Effector memory CD8-positive, alpha-beta T cell (primary cell): ENCODE measurements at regions not wholly inside any gene's neighbourhood (a gene's known extent, or its start where the extent isn't known, plus 50 kb on each side); places are given as distances from the start of the nearest gene placed in this dataset.

ENCODE experiments used
- ATAC-seq: fragments of 150-1000 bp; cut with Tn5 transposase; replicated peaks from 2 replicates; pipeline ENCODE4 v1.10.0; 2021; ENCODE audit warnings: mild to moderate bottlenecking, moderate library complexity
- DNase-seq, 3 experiments: peaks; one replicate each; pipeline ENCODE4 v3.0.0; 2021
- H3K27ac Mint-ChIP-seq, 2 donors: one replicate each; pipeline ENCODE4 v1.8.0; 2022; ENCODE audit warnings: mild to moderate bottlenecking in 2 of 2, mixed read lengths in 2 of 2, moderate library complexity in 2 of 2
- H3K27me3 Mint-ChIP-seq, 2 donors: one replicate each; pipeline ENCODE4 v1.8.0; 2022; ENCODE audit warnings: mixed read lengths in 2 of 2
- H3K36me3 Mint-ChIP-seq: one replicate; pipeline ENCODE4 v1.8.0; 2022; ENCODE audit warnings: mild to moderate bottlenecking, moderate library complexity, mixed read lengths; ENCODE audit not compliant: insufficient read depth
- H3K4me1 Mint-ChIP-seq, 2 donors: one replicate each; pipeline ENCODE4 v1.8.0; 2022; ENCODE audit warnings: low read depth in 2 of 2, mixed read lengths in 2 of 2
- H3K4me3 Mint-ChIP-seq, 2 donors: one replicate each; pipeline ENCODE4 v1.8.0; 2022; ENCODE audit warnings: mild to moderate bottlenecking in 2 of 2, mixed read lengths in 2 of 2, moderate library complexity in 2 of 2
- H3K9me3 Mint-ChIP-seq, 2 donors: one replicate each; pipeline ENCODE4 v1.8.0; 2022; ENCODE audit warnings: mixed read lengths in 2 of 2

DNA sequence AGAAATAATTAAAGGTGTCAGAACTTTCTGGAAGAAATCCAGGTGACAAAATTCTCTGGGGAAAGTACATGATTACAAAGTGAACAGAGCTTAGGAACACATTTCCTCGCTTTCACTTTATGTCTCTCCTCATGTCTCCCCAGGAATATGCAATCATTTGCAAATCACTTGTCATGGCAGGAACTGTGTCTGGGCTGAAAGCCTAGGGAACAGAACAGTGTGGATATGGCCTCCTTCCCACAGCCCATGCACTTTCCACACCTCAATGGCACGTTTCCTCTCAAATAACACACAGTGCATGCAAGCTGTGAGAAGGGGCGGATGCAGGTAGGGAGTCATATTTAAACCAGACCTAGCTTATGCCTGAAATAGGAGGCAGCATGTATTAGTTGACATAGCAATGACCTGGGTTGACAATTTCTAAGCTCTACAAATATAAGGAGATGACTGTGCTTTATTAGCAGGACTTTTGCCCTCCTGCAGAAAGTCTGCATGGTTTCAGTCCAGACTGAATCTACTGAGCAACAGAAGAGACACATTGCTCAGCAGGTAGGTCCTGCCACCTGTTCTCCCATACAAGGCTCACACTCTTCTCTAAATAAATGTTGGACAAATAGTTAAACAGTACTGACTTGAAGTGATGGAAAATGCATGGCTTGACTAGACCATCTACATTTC, 236.0 kb upstream of the ELAC2 start:
- H3K36me3 Mint-ChIP-seq: no peaks in the 10 kb centered on the region
- DNase-seq (no peak), ATAC-seq (no peak)
- H3K27me3 Mint-ChIP-seq: no peaks in the 10 kb centered on the region
- no peak overlapping the region for H3K4me3 Mint-ChIP-seq
- no peaks in the 10 kb centered on the region for H3K4me1 Mint-ChIP-seq
- H3K9me3 Mint-ChIP-seq: peaks cover 0 to 2% of the 10 kb centered on the region in 2 donors
- H3K27ac Mint-ChIP-seq: no peak overlapping the region

DNA sequence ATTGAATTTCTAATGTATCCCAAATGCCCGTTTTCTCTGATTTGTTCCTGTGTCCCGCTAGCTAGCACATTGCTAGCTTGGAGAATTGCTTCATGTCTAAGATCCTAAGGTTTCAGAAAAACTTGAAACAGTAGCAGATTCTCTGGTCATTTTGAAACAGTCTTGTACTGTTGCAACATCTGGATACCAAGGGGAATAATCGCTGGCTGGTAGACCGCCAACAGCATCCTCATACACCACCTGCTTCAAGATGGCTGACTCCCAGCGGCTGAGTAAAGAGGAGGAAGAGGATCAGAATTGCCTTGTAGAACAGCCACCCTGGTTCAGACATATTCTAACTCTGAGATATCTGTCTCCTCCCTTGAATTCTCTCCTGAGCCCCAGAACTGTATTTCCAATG, 226.7 kb upstream of the ELAC2 start:
- Mint-ChIP-seq H3K9me3 (no peaks in the 10 kb centered on the region), H3K4me3 (no peak overlapping the region), H3K27me3 (peaks cover 0 to 16% of the 10 kb centered on the region in 2 donors), H3K4me1 (no peaks in the 10 kb centered on the region), H3K36me3 (no peaks in the 10 kb centered on the region), H3K27ac (no peak overlapping the region)
- no peak for DNase-seq
- ATAC-seq: no peak

DNA sequence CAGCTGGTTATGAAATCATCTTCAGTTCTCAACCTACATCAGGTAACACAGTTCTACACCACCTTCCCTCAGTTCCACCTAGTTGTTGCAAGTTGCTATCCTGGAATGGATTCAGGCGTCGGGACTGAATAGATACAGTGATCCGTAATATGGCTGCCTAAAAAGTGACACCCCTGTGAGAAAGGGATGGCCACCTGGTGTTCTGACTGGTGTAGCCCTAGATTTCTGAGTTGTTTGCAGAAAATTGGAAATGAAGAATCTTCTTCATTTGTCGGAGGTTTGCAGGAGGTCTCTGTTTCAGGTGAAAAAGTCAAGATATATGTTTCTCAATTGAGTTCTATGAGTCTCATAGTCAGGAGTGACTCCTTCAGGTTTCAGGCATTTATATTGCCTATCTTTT, 225.8 kb upstream of the ELAC2 start:
- H3K4me1 Mint-ChIP-seq: no peaks in the 10 kb centered on the region
- DNase-seq (no peak), ATAC-seq (no peak)
- no peak overlapping the region for H3K4me3 Mint-ChIP-seq
- peaks cover 0 to 16% of the 10 kb centered on the region in 2 donors for H3K27me3 Mint-ChIP-seq
- no peaks in the 10 kb centered on the region for H3K9me3 Mint-ChIP-seq
- no peak overlapping the region for H3K27ac Mint-ChIP-seq
- no peaks in the 10 kb centered on the region for H3K36me3 Mint-ChIP-seq

DNA sequence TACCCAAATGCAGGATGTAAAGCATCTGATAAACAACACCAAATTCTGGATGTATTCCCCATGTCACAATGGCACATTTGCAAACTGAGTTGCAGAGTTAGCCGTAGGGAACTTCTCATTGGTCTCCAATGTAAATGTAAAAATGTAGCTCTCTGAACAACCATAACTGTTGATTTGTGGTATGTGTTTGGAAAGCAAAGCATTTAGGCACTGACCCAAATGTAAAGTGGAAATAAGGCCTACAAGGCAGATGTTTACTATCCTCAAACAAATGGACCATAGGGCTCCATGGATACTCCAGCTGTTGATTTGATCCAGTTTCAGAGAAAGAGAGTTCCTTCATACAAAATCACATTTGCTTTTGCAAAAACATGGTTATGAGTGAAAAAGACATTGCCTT, 223.0 kb upstream of the ELAC2 start:
- no peak for ATAC-seq

DNA sequence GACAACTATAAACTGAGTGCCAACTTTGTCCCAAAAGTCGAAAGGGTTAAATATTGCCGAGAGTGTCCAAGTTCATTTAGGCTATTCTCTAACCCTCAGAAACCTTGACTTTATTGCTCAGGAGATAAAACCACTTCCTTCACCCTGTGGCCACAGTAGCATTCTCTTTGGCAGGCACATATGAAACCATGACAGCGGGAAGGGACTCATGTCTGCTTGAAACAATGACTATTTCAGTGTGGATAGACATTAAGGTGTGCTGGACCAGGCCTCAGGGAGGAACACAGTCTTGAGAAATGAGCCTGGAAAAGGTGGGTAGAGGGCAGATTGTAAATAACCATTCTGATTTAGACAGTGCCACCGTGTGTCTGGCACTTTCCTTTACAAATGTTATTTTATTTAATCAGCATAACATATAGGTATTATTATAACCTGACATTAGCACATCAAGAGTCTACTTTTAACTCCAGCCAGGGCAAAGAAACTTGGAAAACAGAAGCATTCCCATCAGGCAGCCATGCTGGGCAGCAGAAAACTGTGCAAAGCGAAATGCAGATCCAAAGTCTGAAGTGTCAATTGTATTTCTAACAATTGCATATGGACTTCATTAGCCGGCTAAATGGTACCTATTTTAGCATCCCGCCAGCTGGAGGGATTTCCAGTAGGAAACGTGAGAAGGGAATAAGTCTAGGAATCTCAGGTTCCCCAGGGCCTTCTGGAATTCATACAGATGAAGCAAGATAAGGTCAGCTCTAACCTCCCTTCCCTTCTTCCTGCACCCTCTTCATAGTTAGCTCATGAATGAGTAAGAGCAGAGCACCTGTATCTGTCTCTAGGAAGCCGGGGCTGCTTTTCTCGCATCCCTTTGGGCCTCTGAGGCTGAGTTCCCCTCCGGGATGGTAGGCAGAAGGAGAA, 212.8 kb upstream of the ELAC2 start:
- Mint-ChIP-seq H3K36me3 (no peaks in the 10 kb centered on the region), H3K27ac (no peak overlapping the region), H3K27me3 (no peaks in the 10 kb centered on the region), H3K4me3 (no peak overlapping the region), H3K4me1 (no peaks in the 10 kb centered on the region), H3K9me3 (no peaks in the 10 kb centered on the region)
- ATAC-seq: no peak
- DNase-seq: no peak

More for the DNA sequence above, 223.0 kb upstream of the ELAC2 start:
- no peak for DNase-seq
- no peak overlapping the region for H3K27ac Mint-ChIP-seq
- no peaks in the 10 kb centered on the region for H3K36me3 Mint-ChIP-seq
- no peaks in the 10 kb centered on the region for H3K4me1 Mint-ChIP-seq
- H3K27me3 Mint-ChIP-seq: peaks cover 0 to 16% of the 10 kb centered on the region in 2 donors
- H3K4me3 Mint-ChIP-seq: no peak overlapping the region
- H3K9me3 Mint-ChIP-seq: no peaks in the 10 kb centered on the region

DNA sequence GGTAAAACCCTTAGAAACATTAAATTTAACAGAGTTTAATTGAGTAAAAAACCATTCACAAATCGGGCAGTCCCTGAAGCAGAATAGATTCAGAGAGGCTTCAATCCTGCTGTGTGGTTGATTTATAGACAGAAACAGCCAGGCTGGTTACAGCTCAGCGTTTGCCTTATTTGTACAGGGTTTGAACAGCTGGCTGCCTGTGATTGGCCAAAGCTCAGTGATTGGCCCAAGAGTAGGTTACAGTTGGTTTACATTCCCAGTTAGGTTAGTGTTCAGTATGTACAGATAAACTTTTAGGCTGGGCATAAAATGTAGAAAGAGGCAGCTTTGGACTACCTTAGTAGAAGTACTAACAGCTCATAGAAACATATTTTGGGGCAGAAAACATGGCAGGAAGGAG, 210.4 kb upstream of the ELAC2 start:
- DNase-seq: no peak
- Mint-ChIP-seq H3K36me3 (no peaks in the 10 kb centered on the region), H3K27ac (no peak overlapping the region), H3K27me3 (no peaks in the 10 kb centered on the region), H3K9me3 (no peaks in the 10 kb centered on the region), H3K4me1 (no peaks in the 10 kb centered on the region), H3K4me3 (no peak overlapping the region)
- no peak for ATAC-seq

DNA sequence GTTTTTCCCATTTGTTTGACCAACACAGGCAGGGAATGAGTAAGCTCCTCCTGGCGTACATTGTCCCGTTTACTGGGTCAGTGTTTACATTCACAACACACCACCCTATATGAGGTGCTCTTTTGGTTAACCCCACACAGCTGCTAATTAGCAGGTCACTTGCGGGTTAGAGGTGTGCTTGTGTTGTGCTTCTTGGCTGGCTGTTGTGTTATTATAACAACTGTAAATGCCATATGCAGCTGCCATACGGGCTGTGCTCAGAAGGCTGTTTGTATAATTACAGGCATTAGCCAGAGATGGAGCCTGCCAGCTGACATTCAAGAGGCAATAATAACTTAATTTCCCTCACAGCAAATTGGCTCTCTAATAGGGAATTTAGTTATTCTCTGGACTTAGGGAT, 205.1 kb upstream of the ELAC2 start:
- Mint-ChIP-seq H3K36me3 (no peaks in the 10 kb centered on the region), H3K9me3 (peaks cover 0 to 1% of the 10 kb centered on the region in 2 donors)

DNA sequence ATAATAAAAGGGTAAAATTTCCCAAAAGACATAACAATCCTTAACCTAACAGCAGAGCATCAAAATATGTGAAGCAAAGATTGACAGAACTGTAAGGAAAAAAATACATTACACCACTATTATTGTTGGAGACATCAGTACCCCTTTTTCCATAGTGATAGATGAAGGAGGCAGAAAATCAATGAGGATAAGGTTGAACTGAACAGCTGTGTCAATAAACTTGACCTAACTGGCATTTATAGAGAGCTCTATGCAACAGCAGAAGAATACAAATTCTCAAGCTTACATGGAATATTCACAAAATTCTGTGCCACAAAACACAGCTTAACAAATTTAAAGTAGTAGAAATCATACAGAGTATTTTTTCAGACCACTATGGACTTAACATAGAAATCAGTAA, 195.0 kb upstream of the ELAC2 start:
- Mint-ChIP-seq H3K4me3 (no peak overlapping the region), H3K4me1 (no peaks in the 10 kb centered on the region), H3K9me3 (peaks cover 0 to 5% of the 10 kb centered on the region in 2 donors), H3K36me3 (no peaks in the 10 kb centered on the region), H3K27me3 (no peaks in the 10 kb centered on the region), H3K27ac (no peak overlapping the region)
- ATAC-seq (no peak), DNase-seq (no peak)

More for the DNA sequence above, 205.1 kb upstream of the ELAC2 start:
- Mint-ChIP-seq H3K27me3 (no peaks in the 10 kb centered on the region), H3K27ac (no peak overlapping the region), H3K4me3 (no peak overlapping the region), H3K4me1 (no peaks in the 10 kb centered on the region)
- ATAC-seq: no peak
- no peak for DNase-seq

DNA sequence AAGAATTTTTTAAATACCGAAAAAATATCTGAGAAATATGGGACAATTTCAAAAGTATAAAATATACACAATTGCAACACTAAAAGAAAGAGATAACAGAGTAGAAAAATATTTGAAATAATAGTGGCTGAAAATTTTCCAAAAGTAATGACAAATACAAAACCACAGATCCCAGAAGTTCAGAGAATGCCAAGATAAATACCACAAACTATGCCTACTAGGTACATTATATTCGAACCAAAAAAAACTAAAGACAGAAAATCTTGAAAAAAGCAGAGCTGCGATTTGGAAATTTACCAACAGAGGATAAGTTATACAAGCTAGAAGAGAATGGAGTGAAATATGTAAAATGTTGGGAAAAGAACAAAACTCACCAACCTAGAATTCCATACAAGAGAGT, 191.3 kb upstream of the ELAC2 start:
- no peak overlapping the region for H3K4me3 Mint-ChIP-seq
- H3K4me1 Mint-ChIP-seq: no peaks in the 10 kb centered on the region
- no peaks in the 10 kb centered on the region for H3K36me3 Mint-ChIP-seq
- H3K9me3 Mint-ChIP-seq: peaks cover 0 to 8% of the 10 kb centered on the region in 2 donors
- no peak overlapping the region for H3K27ac Mint-ChIP-seq
- DNase-seq (no peak), ATAC-seq (no peak)
- H3K27me3 Mint-ChIP-seq: peaks cover 0 to 7% of the 10 kb centered on the region in 2 donors

DNA sequence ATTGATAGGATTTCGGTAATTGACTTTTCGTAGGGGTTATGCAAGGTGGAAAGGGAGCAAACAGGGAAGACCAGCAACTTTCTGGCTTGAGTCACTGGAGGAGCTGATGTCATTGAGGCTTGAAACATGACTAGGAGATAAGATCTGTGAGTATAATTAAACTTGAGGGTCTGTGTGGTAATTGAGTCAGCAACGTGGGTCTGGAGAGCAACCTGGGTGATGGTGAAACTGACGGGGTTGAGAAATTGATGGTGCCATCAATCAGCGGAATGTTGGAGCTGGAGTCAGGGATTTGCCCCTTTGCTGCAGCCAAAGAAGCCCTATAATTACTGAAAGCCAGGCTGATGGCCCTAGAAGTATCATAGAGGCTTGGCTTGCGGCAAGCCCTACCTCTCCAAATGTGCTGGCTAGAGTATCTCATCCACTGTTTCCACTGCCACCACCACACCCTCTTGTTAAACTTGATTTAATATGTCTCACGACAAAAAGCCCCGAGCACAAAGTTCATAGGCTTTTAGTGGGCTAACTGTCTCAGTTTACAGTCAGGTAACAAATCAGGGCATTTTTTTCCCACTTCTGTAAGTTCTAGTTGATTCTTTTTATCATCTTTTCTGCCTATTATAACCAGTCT, 186.9 kb upstream of the ELAC2 start:
- H3K36me3 Mint-ChIP-seq: no peaks in the 10 kb centered on the region
- peaks cover 0 to 7% of the 10 kb centered on the region in 2 donors for H3K27me3 Mint-ChIP-seq
- ATAC-seq (no peak), DNase-seq (no peak)
- H3K9me3 Mint-ChIP-seq: peaks cover 3 to 4% of the 10 kb centered on the region in 2 donors
- no peaks in the 10 kb centered on the region for H3K4me1 Mint-ChIP-seq
- H3K4me3 Mint-ChIP-seq: no peak overlapping the region
- no peak overlapping the region for H3K27ac Mint-ChIP-seq

DNA sequence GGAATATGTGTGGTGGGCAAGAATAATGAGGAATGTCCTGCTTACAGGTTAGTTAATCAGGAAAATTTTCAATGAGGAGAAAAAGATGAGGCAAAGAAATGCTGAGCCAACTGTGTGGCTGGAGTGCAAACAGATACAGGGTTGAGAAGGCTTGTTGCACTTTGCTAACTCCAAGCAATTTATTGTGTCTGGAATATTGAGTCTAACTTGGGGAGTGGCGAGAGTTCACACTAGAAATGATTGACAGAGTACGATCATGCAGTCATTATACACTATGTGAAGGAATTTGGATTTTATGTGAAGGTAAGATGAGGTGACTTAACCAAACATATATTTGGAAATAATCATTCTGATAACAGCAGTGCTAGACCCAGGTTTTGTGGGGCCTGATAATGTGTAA, 185.0 kb upstream of the ELAC2 start:
- Mint-ChIP-seq H3K27ac (no peak overlapping the region), H3K36me3 (no peaks in the 10 kb centered on the region), H3K4me1 (no peaks in the 10 kb centered on the region), H3K4me3 (no peak overlapping the region), H3K9me3 (peaks cover 3 to 7% of the 10 kb centered on the region in 2 donors), H3K27me3 (peaks cover 0 to 7% of the 10 kb centered on the region in 2 donors)
- ATAC-seq (no peak), DNase-seq (no peak)

DNA sequence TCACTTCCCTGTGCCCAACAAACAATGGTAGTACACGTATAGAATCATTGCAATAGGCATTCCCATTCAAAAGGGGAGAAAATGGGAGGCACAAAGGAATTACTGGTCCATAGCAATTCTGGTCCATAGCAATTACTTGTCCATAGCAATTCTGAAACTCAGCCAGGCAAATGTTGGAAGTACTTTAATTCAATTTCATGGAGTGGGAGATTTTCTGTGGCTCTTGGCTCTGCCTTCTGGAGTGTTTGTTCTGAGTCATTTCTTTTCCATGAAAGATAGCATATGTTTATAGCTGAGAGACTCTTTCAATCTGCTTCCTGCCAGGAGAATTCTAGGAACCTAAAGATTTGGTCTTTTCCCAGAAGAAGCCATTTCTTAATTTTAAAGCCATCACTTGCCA, 182.8 kb upstream of the ELAC2 start:
- H3K4me1 Mint-ChIP-seq: no peaks in the 10 kb centered on the region
- peaks cover 0 to 7% of the 10 kb centered on the region in 2 donors for H3K27me3 Mint-ChIP-seq
- no peak for ATAC-seq

DNA sequence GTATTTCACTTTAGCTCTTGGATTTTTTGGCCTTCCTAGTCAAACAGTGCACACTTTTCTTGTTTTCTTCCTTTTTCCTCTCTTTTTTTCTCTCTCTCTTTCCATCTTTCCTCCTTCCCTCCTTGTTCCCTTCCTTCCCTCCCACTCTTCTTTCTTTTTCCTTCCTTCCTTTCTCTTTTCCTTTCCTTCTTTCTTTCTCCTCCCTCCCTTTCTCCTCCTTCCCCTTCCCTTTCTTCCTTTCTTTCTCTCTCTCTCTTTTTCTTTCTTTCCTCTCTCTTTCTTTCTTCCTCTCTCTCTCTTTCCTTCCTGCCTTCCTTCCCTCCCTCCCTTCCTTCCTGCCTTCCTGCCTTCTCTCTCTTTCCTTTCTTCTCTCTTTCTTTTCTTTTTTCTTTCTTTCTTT, 181.6 kb upstream of the ELAC2 start:
- H3K27me3 Mint-ChIP-seq: peaks cover 0 to 3% of the 10 kb centered on the region in 2 donors
- ATAC-seq (no peak), DNase-seq (no peak)
- no peaks in the 10 kb centered on the region for H3K36me3 Mint-ChIP-seq
- H3K27ac Mint-ChIP-seq: no peak overlapping the region
- peaks cover 1 to 7% of the 10 kb centered on the region in 2 donors for H3K9me3 Mint-ChIP-seq
- no peak overlapping the region for H3K4me3 Mint-ChIP-seq
- no peaks in the 10 kb centered on the region for H3K4me1 Mint-ChIP-seq

More for the DNA sequence above, 182.8 kb upstream of the ELAC2 start:
- no peak for DNase-seq
- H3K9me3 Mint-ChIP-seq: peaks cover 3 to 7% of the 10 kb centered on the region in 2 donors
- no peak overlapping the region for H3K4me3 Mint-ChIP-seq
- H3K36me3 Mint-ChIP-seq: no peaks in the 10 kb centered on the region
- H3K27ac Mint-ChIP-seq: no peak overlapping the region
